Effector memory CD8-positive, alpha-beta T cell (primary cell): ENCODE measurements at regions not wholly inside any gene's neighbourhood (a gene's known extent, or its start where the extent isn't known, plus 50 kb on each side); places are given as distances from the start of the nearest gene placed in this dataset.

Experiments used
- ATAC-seq: fragments of 150-1000 bp; cut with Tn5 transposase; replicated peaks from 2 replicates; pipeline ENCODE4 v1.10.0; 2021; ENCODE audit warnings: mild to moderate bottlenecking, moderate library complexity
- DNase-seq, 3 experiments: peaks; one replicate each; pipeline ENCODE4 v3.0.0; 2021
- H3K27ac Mint-ChIP-seq, 2 donors: one replicate each; pipeline ENCODE4 v1.8.0; 2022; ENCODE audit warnings: mild to moderate bottlenecking in 2 of 2, mixed read lengths in 2 of 2, moderate library complexity in 2 of 2
- H3K27me3 Mint-ChIP-seq, 2 donors: one replicate each; pipeline ENCODE4 v1.8.0; 2022; ENCODE audit warnings: mixed read lengths in 2 of 2
- H3K36me3 Mint-ChIP-seq: one replicate; pipeline ENCODE4 v1.8.0; 2022; ENCODE audit warnings: mild to moderate bottlenecking, moderate library complexity, mixed read lengths; ENCODE audit not compliant: insufficient read depth
- H3K4me1 Mint-ChIP-seq, 2 donors: one replicate each; pipeline ENCODE4 v1.8.0; 2022; ENCODE audit warnings: low read depth in 2 of 2, mixed read lengths in 2 of 2
- H3K4me3 Mint-ChIP-seq, 2 donors: one replicate each; pipeline ENCODE4 v1.8.0; 2022; ENCODE audit warnings: mild to moderate bottlenecking in 2 of 2, mixed read lengths in 2 of 2, moderate library complexity in 2 of 2
- H3K9me3 Mint-ChIP-seq, 2 donors: one replicate each; pipeline ENCODE4 v1.8.0; 2022; ENCODE audit warnings: mixed read lengths in 2 of 2

GRCh38 chr22:47386812-47387510, 624.5 kb downstream of the TBC1D22A start:
- no peak overlapping the region for H3K4me3 Mint-ChIP-seq
- DNase-seq (no peak), ATAC-seq (no peak)
- H3K4me1 Mint-ChIP-seq = peaks cover 0 to 6% of the 10 kb centered on the region in 2 donors
- H3K27me3 Mint-ChIP-seq = peaks cover 14 to 17% of the 10 kb centered on the region in 2 donors
- no peaks in the 10 kb centered on the region for H3K9me3 Mint-ChIP-seq
- no peak overlapping the region for H3K27ac Mint-ChIP-seq
- H3K36me3 Mint-ChIP-seq = peaks cover 3% of the 10 kb centered on the region

GRCh38 chr22:47384977-47385376, 622.5 kb downstream of the TBC1D22A start:
- Mint-ChIP-seq H3K4me1 (peaks cover 0 to 6% of the 10 kb centered on the region in 2 donors), H3K4me3 (no peak overlapping the region), H3K36me3 (peaks cover 3% of the 10 kb centered on the region), H3K27ac (no peak overlapping the region), H3K27me3 (peaks cover 14 to 17% of the 10 kb centered on the region in 2 donors), H3K9me3 (no peaks in the 10 kb centered on the region)
- DNase-seq (no peak), ATAC-seq (no peak)

GRCh38 chr22:47382164-47382890, 619.9 kb downstream of the TBC1D22A start:
- DNase-seq (no peak), ATAC-seq (no peak)
- Mint-ChIP-seq H3K9me3 (peaks cover 3 to 9% of the 10 kb centered on the region in 2 donors), H3K4me1 (peaks cover 0 to 6% of the 10 kb centered on the region in 2 donors), H3K27me3 (peaks cover 14 to 17% of the 10 kb centered on the region in 2 donors), H3K27ac (no peak overlapping the region), H3K4me3 (no peak overlapping the region), H3K36me3 (peaks cover 3% of the 10 kb centered on the region)

- peaks cover 0 to 6% of the 10 kb centered on the region in 2 donors for H3K4me1 Mint-ChIP-seq
- peaks cover 3 to 9% of the 10 kb centered on the region in 2 donors for H3K9me3 Mint-ChIP-seq
- peaks cover 14 to 17% of the 10 kb centered on the region in 2 donors for H3K27me3 Mint-ChIP-seq
- H3K27ac Mint-ChIP-seq = no peak overlapping the region
- H3K36me3 Mint-ChIP-seq = peaks cover 3% of the 10 kb centered on the region
- ATAC-seq (no peak), DNase-seq (no peak)
- H3K4me3 Mint-ChIP-seq = no peak overlapping the region
Measured at GRCh38 chr22:47381240-47381639, 618.8 kb downstream of the TBC1D22A start.

- Mint-ChIP-seq H3K4me3 (no peak overlapping the region), H3K9me3 (peaks cover 3 to 9% of the 10 kb centered on the region in 2 donors), H3K4me1 (peaks cover 0 to 6% of the 10 kb centered on the region in 2 donors), H3K27me3 (peaks cover 14 to 17% of the 10 kb centered on the region in 2 donors), H3K36me3 (peaks cover 3% of the 10 kb centered on the region), H3K27ac (no peak overlapping the region)
- DNase-seq (no peak), ATAC-seq (no peak)
Measured at GRCh38 chr22:47380692-47381091, 618.2 kb downstream of the TBC1D22A start.

GRCh38 chr22:47379037-47379436, 616.6 kb downstream of the TBC1D22A start:
- Mint-ChIP-seq H3K4me1 (peaks cover 0 to 7% of the 10 kb centered on the region in 2 donors), H3K36me3 (peaks cover 3% of the 10 kb centered on the region), H3K9me3 (peaks cover 3 to 9% of the 10 kb centered on the region in 2 donors), H3K27me3 (peaks cover 14 to 21% of the 10 kb centered on the region in 2 donors), H3K27ac (no peak overlapping the region), H3K4me3 (no peak overlapping the region)
- ATAC-seq (no peak), DNase-seq (no peak)

GRCh38 chr22:47377926-47378560, 615.6 kb downstream of the TBC1D22A start:
- no peak for ATAC-seq
- Mint-ChIP-seq H3K27ac (no peak overlapping the region), H3K27me3 (peaks cover 10 to 21% of the 10 kb centered on the region in 2 donors), H3K4me3 (no peak overlapping the region), H3K36me3 (no peaks in the 10 kb centered on the region), H3K4me1 (peaks cover 0 to 4% of the 10 kb centered on the region in 2 donors), H3K9me3 (peaks cover 3 to 9% of the 10 kb centered on the region in 2 donors)
- no peak for DNase-seq

- H3K27ac Mint-ChIP-seq = no peak overlapping the region
- no peaks in the 10 kb centered on the region for H3K36me3 Mint-ChIP-seq
- H3K9me3 Mint-ChIP-seq = peaks cover 3 to 9% of the 10 kb centered on the region in 2 donors
- DNase-seq (no peak), ATAC-seq (no peak)
- H3K27me3 Mint-ChIP-seq = peaks cover 11 to 28% of the 10 kb centered on the region in 2 donors
- H3K4me1 Mint-ChIP-seq = peaks cover 0 to 2% of the 10 kb centered on the region in 2 donors
- no peak overlapping the region for H3K4me3 Mint-ChIP-seq
Measured at GRCh38 chr22:47376901-47377505, 614.6 kb downstream of the TBC1D22A start.

GRCh38 chr22:47376322-47376700, 613.9 kb downstream of the TBC1D22A start:
- Mint-ChIP-seq H3K27ac (no peak overlapping the region), H3K4me3 (no peak overlapping the region), H3K36me3 (no peaks in the 10 kb centered on the region), H3K27me3 (peaks cover 11 to 35% of the 10 kb centered on the region in 2 donors), H3K9me3 (peaks cover 3 to 9% of the 10 kb centered on the region in 2 donors), H3K4me1 (peaks cover 0 to 2% of the 10 kb centered on the region in 2 donors)
- DNase-seq = no peak
- ATAC-seq = no peak

- H3K9me3 Mint-ChIP-seq = peaks cover 3 to 9% of the 10 kb centered on the region in 2 donors
- no peak overlapping the region for H3K27ac Mint-ChIP-seq
- peaks cover 11 to 40% of the 10 kb centered on the region in 2 donors for H3K27me3 Mint-ChIP-seq
Measured at GRCh38 chr22:47375621-47376321, 613.3 kb downstream of the TBC1D22A start.

GRCh38 chr22:47374901-47375575, 612.6 kb downstream of the TBC1D22A start:
- H3K27me3 Mint-ChIP-seq = peaks cover 16 to 48% of the 10 kb centered on the region in 2 donors
- no peak overlapping the region for H3K4me3 Mint-ChIP-seq
- H3K36me3 Mint-ChIP-seq = no peaks in the 10 kb centered on the region
- DNase-seq = no peak
- H3K9me3 Mint-ChIP-seq = peaks cover 3 to 9% of the 10 kb centered on the region in 2 donors
- no peak overlapping the region for H3K27ac Mint-ChIP-seq
- H3K4me1 Mint-ChIP-seq = peaks cover 0 to 6% of the 10 kb centered on the region in 2 donors
- ATAC-seq = no peak

More at GRCh38 chr22:47375621-47376321, 613.3 kb downstream of the TBC1D22A start:
- no peak for DNase-seq
- no peak for ATAC-seq
- H3K36me3 Mint-ChIP-seq = no peaks in the 10 kb centered on the region
- no peak overlapping the region for H3K4me3 Mint-ChIP-seq
- peaks cover 0 to 2% of the 10 kb centered on the region in 2 donors for H3K4me1 Mint-ChIP-seq

- no peak overlapping the region for H3K4me3 Mint-ChIP-seq
- peaks cover 23 to 54% of the 10 kb centered on the region in 2 donors for H3K27me3 Mint-ChIP-seq
- no peaks in the 10 kb centered on the region for H3K36me3 Mint-ChIP-seq
- no peak overlapping the region for H3K27ac Mint-ChIP-seq
- DNase-seq (no peak), ATAC-seq (no peak)
- H3K9me3 Mint-ChIP-seq = peaks cover 3 to 9% of the 10 kb centered on the region in 2 donors
- peaks cover 0 to 6% of the 10 kb centered on the region in 2 donors for H3K4me1 Mint-ChIP-seq
Measured at GRCh38 chr22:47374273-47374771, 611.9 kb downstream of the TBC1D22A start.
